Lung (tissue), 11 donors: ENCODE measurements at regions not wholly inside any gene's neighbourhood (a gene's known extent, or its start where the extent isn't known, plus 50 kb on each side); places are given as distances from the start of the nearest gene placed in this dataset.

ENCODE experiments used
- ATAC-seq: fragments of 200-7000 bp; cut with Tn5 transposase; one replicate; pipeline ENCODE4 v1.9.1; 2020; ENCODE audit warnings: moderate number of reproducible peaks; ENCODE audit not compliant: insufficient read depth, low FRiP score
- DNase-seq, 3 donors: peaks; one replicate each; pipeline ENCODE4 v3.0.0-alpha.2; 2013 to 2017
- H3K27ac ChIP-seq, 2 donors: one replicate each; pipeline ENCODE4 v1.5.1; 2013; ENCODE audit warnings: mild to moderate bottlenecking in 2 of 2, moderate library complexity in 2 of 2, control low read depth in 1 of 2, inconsistent platforms in 1 of 2, low read depth in 1 of 2, low read length in 1 of 2
- H3K27me3 ChIP-seq, 3 donors: one replicate each; pipeline ENCODE4 v1.5.1; 2013; ENCODE audit warnings: low read length in 2 of 3; ENCODE audit not compliant: control insufficient read depth in 3 of 3, insufficient read depth in 3 of 3
- H3K36me3 ChIP-seq, 4 donors: one replicate each; pipeline ENCODE4 v1.5.1; 2013; ENCODE audit warnings: low read length in 4 of 4, mild to moderate bottlenecking in 1 of 4, moderate library complexity in 1 of 4; ENCODE audit not compliant: control insufficient read depth in 4 of 4, insufficient read depth in 4 of 4
- H3K4me1 ChIP-seq, 5 donors: one replicate each; pipeline ENCODE4 v1.5.1; 2013; ENCODE audit warnings: low read length in 5 of 5, mild to moderate bottlenecking in 2 of 5, moderate library complexity in 1 of 5; ENCODE audit not compliant: control insufficient read depth in 5 of 5, insufficient read depth in 5 of 5
- H3K4me3 ChIP-seq: one replicate; pipeline ENCODE4 v1.5.1; 2013; ENCODE audit warnings: mild to moderate bottlenecking, control low read depth, moderate library complexity
- H3K9ac ChIP-seq, 2 donors: one replicate each; pipeline ENCODE4 v1.5.1; 2013; ENCODE audit warnings: low read length in 2 of 2, control low read depth in 1 of 2; ENCODE audit not compliant: insufficient read depth in 1 of 2
- H3K9me3 ChIP-seq, 4 donors: one replicate each; pipeline ENCODE4 v1.5.1; 2013; ENCODE audit warnings: low read length in 3 of 4, mild to moderate bottlenecking in 1 of 4, moderate library complexity in 1 of 4; ENCODE audit not compliant: control insufficient read depth in 4 of 4, insufficient read depth in 3 of 4
- WGBS, 2 donors: extraction: QIAGEN DNeasy Blood & Tissue Kit; methylation state at CpG; one replicate each; pipeline ENCODE4 v1.1.7; 2013; 5-methylcytosine and 5-hydroxymethylcytosine counted together
- TF ChIP-seq, protein P1 (sequence below): IDR thresholded peaks from 2 replicates; pipeline ENCODE4 v1.5.1; 2012; ENCODE audit warnings: mild to moderate bottlenecking; ENCODE audit errors: control extremely low read depth, extremely low read depth
- donor health status: control.
- donor health status: control.
- donor health status: Bipolar disorder and iron deficiency.
- donor health status: healthy.
- donor health status: DM: yes; HTN: yes; CAD: no.

DNA sequence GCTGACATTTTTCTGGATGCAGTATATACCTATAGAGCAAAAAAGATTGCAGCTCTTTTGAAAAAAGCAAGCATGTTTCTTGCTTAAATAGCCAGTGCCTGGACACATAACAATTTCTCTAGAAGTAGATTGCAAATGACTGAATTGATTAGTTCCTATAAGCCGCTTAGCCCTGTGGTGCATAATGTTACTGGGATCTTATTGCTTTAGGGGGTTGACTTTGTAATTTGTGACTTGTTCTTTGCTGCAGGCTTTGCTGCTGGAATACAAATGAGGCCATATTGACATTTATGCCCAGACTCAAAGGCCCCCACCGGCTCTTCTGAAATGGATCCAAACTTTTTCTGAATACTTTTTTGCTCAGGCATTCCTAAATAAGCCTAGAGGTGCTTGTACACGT is 182.6 kb downstream of the SH3BP4 start:
- DNase-seq: no peak
- TF ChIP-seq, protein P1, sequence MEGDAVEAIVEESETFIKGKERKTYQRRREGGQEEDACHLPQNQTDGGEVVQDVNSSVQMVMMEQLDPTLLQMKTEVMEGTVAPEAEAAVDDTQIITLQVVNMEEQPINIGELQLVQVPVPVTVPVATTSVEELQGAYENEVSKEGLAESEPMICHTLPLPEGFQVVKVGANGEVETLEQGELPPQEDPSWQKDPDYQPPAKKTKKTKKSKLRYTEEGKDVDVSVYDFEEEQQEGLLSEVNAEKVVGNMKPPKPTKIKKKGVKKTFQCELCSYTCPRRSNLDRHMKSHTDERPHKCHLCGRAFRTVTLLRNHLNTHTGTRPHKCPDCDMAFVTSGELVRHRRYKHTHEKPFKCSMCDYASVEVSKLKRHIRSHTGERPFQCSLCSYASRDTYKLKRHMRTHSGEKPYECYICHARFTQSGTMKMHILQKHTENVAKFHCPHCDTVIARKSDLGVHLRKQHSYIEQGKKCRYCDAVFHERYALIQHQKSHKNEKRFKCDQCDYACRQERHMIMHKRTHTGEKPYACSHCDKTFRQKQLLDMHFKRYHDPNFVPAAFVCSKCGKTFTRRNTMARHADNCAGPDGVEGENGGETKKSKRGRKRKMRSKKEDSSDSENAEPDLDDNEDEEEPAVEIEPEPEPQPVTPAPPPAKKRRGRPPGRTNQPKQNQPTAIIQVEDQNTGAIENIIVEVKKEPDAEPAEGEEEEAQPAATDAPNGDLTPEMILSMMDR: no peak
- no peak overlapping the region for H3K4me3 ChIP-seq
- no peaks in the 10 kb centered on the region for H3K36me3 ChIP-seq
- no peak overlapping the region for H3K27ac ChIP-seq
- no peak overlapping the region for H3K9ac ChIP-seq
- peaks cover 0 to 5% (median 0%) of the 10 kb centered on the region in 5 donors for H3K4me1 ChIP-seq
- WGBS, 2 donors: 87 to 91% methylated on average over 3 of the region's 3 CpGs
- no peaks in the 10 kb centered on the region for H3K9me3 ChIP-seq
- H3K27me3 ChIP-seq: no peaks in the 10 kb centered on the region
- no peak for ATAC-seq

DNA sequence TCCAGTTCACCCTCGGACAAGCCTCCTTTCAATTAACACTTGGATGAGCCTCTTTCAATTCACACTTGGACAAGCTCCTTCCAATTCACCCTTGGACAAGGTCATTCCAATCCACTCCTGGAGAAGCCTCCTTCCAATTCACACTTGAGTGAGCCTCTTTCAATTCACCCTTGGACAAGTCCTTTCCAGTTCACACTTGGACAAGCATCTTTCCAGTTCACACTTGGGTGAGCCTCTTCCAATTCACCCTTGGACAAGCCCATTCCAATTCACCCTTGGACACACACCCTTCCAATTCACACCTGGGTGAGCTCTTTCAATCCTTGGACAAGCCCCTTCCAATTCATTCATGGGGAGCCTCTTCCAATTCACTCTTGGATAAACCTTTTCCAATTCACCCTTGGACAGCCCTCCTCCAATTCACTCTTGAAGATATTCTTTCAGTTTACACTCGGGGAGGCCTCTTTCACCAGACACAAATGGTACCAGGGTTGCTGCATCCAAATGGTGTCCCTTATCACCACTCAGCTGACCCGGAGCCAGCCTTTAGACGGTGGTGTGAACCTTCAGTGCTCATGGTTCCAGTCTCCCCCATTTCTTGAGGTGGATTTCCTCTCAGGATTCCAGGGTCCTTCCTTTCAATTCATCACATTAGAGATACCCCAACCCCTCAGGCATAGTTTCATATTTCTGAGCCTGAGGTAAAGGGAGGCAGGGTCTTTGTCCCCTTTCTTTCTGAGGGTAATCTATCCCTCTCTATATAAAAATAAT is 183.6 kb downstream of the SH3BP4 start:
- Histone ChIP-seq H3K4me1 (peaks cover 0 to 5% (median 0%) of the 10 kb centered on the region in 5 donors), H3K9me3 (no peaks in the 10 kb centered on the region), H3K36me3 (no peaks in the 10 kb centered on the region), H3K27me3 (no peaks in the 10 kb centered on the region), H3K9ac (no peak overlapping the region), H3K4me3 (no peak overlapping the region), H3K27ac (no peak overlapping the region)
- 94 to 96% methylated on average over 4 of the region's 4 CpGs for WGBS, 2 donors
- ATAC-seq: no peak
- TF ChIP-seq, protein P1: no peak
- DNase-seq: no peak

DNA sequence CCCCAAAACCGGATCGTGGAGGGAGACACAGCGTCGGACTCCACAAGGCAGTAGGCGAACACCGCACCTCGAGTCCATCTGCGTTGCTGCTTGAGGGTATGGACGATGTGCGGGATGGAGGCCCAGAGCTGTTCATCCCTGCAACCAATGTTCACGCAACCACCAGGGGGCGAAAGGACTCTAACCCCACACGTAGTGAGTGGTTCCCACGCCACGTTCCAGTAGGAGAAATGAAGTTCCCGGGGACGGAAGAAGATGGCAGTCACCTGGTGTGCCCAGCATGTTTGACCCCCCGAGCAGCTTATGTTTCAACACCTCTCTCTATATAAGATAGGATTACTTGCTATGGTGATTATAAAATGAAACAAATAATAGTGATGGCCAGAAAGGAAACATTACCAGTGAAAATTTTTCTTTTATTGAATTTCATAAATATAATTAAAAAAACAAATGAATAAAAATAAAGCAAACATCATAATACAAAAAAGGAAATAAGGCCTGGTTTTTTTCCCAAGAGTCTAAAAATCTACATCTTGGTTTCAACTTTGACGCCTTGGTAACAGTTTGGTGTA is 184.3 kb downstream of the SH3BP4 start:
- 42 to 43% methylated on average over 19 of the region's 19 CpGs for WGBS, 2 donors
- TF ChIP-seq, protein P1: peak; percentile 63
- peak; percentile 55 for ATAC-seq

More for the DNA sequence above, 184.3 kb downstream of the SH3BP4 start:
- peak; percentile 75 to 85 (median 82) for DNase-seq
- H3K4me1 ChIP-seq: peaks cover 0 to 5% (median 0%) of the 10 kb centered on the region in 5 donors
- H3K4me3 ChIP-seq: no peak overlapping the region
- no peaks in the 10 kb centered on the region for H3K27me3 ChIP-seq
- no peak overlapping the region for H3K9ac ChIP-seq
- H3K9me3 ChIP-seq: no peaks in the 10 kb centered on the region
- H3K36me3 ChIP-seq: no peaks in the 10 kb centered on the region
- no peak overlapping the region for H3K27ac ChIP-seq
